Upper lobe of left lung (tissue), 4 donors: ENCODE measurements at regions not wholly inside any gene's neighbourhood (a gene's known extent, or its start where the extent isn't known, plus 50 kb on each side); places are given as distances from the start of the nearest gene placed in this dataset.

ENCODE experiments used
- EP300 ChIP-seq, 4 donors: sonication (generic); formaldehyde crosslinking; IDR thresholded peaks; one replicate each; pipeline ENCODE4 v1.5.1; 2017; ENCODE audit warnings: antibody characterized with exemption in 4 of 4, control low read depth in 2 of 4
- POLR2A ChIP-seq, 4 donors: fragments of 450-650 bp; IDR thresholded peaks; one replicate each; pipeline ENCODE4 v1.5.1; 2016 to 2017; ENCODE audit warnings: antibody characterized with exemption in 4 of 4, mild to moderate bottlenecking in 2 of 4
- POLR2AphosphoS5 ChIP-seq, 2 donors: sonication (generic); formaldehyde crosslinking; IDR thresholded peaks; one replicate each; pipeline ENCODE4 v1.5.1; 2017; ENCODE audit warnings: antibody characterized with exemption in 2 of 2
- TF ChIP-seq, protein P1 (sequence below), 6 experiments: fragments of 450-650 bp in 4 of 6; fragments of 200-600 bp in 2 of 6; sonication (generic) in 2 of 6; IDR thresholded peaks; one replicate each; pipeline ENCODE4 v1.5.1; 2016 to 2019; ENCODE audit warnings: antibody characterized with exemption in 6 of 6

GRCh38 chr7:131890176-131890575 is 333.7 kb upstream of the PODXL start:
- TF ChIP-seq, protein P1, sequence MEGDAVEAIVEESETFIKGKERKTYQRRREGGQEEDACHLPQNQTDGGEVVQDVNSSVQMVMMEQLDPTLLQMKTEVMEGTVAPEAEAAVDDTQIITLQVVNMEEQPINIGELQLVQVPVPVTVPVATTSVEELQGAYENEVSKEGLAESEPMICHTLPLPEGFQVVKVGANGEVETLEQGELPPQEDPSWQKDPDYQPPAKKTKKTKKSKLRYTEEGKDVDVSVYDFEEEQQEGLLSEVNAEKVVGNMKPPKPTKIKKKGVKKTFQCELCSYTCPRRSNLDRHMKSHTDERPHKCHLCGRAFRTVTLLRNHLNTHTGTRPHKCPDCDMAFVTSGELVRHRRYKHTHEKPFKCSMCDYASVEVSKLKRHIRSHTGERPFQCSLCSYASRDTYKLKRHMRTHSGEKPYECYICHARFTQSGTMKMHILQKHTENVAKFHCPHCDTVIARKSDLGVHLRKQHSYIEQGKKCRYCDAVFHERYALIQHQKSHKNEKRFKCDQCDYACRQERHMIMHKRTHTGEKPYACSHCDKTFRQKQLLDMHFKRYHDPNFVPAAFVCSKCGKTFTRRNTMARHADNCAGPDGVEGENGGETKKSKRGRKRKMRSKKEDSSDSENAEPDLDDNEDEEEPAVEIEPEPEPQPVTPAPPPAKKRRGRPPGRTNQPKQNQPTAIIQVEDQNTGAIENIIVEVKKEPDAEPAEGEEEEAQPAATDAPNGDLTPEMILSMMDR (IDR thresholded peaks at IDR 0.05): no peak
- TF ChIP-seq EP300 (IDR thresholded peaks at IDR 0.05) (no peak), POLR2A (IDR thresholded peaks at IDR 0.05) (no peak), POLR2AphosphoS5 (IDR thresholded peaks at IDR 0.05) (no peak)
